SK-N-SH (cell line): ENCODE measurements at regions not wholly inside any gene's neighbourhood (a gene's known extent, or its start where the extent isn't known, plus 50 kb on each side); places are given as distances from the start of the nearest gene placed in this dataset.

Experiments
- CHD2 ChIP-seq: fragments of 150-350 bp; IDR thresholded peaks from 2 replicates; pipeline ENCODE4 v1.6.1; 2018; ENCODE audit warnings: low read length; ENCODE audit not compliant: partially characterized antibody
- FOXJ3 ChIP-seq: sonication (generic); formaldehyde crosslinking; IDR thresholded peaks from 2 replicates; pipeline ENCODE4 v1.5.1; 2020; ENCODE audit warnings: mild to moderate bottlenecking, missing genetic modification reagents
- GABPA ChIP-seq: IDR thresholded peaks from 2 replicates; pipeline ENCODE4 v1.4.0; 2012; ENCODE audit warnings: low read depth, mild to moderate bottlenecking
- MAX ChIP-seq: IDR thresholded peaks from 2 replicates; pipeline ENCODE4 v1.4.0; 2012; ENCODE audit warnings: low read depth
- NRF1 ChIP-seq: IDR thresholded peaks from 2 replicates; pipeline ENCODE4 v1.6.1; 2012; ENCODE audit warnings: low read depth, mild to moderate bottlenecking, low read length
- RCOR1 ChIP-seq: fragments of 150-350 bp; IDR thresholded peaks from 2 replicates; pipeline ENCODE4 v1.6.1; 2017; ENCODE audit warnings: antibody characterized with exemption, low read length
- RFX5 ChIP-seq: IDR thresholded peaks from 2 replicates; pipeline ENCODE4 v1.6.1; 2012; ENCODE audit warnings: mild to moderate bottlenecking, improper control_type of control experiment, low read length
- SIN3A ChIP-seq: IDR thresholded peaks from 2 replicates; pipeline ENCODE4 v1.6.1; 2012; ENCODE audit warnings: low read depth, mild to moderate bottlenecking, low read length, moderate library complexity, borderline replicate concordance
- SMC3 ChIP-seq: IDR thresholded peaks from 2 replicates; pipeline ENCODE4 v1.6.1; 2012; ENCODE audit warnings: low read depth, low read length, improper control_type of control experiment
- TAF1 ChIP-seq: IDR thresholded peaks from 2 replicates; pipeline ENCODE4 v1.6.1; 2012; ENCODE audit warnings: low read depth, mild to moderate bottlenecking, low read length, moderate library complexity, borderline replicate concordance
- TEAD4 ChIP-seq: IDR thresholded peaks from 2 replicates; pipeline ENCODE4 v1.4.0; 2012; ENCODE audit warnings: mild to moderate bottlenecking, borderline replicate concordance; ENCODE audit not compliant: insufficient read depth
- YY1 ChIP-seq: IDR thresholded peaks from 2 replicates; pipeline ENCODE4 v1.4.0; 2012; ENCODE audit warnings: low read depth, mild to moderate bottlenecking
- TF ChIP-seq, protein P1 (sequence below): fragments of 200-600 bp; sonication (generic); IDR thresholded peaks from 2 replicates; pipeline ENCODE4 v1.6.1; 2017; ENCODE audit warnings: antibody characterized with exemption, mild to moderate bottlenecking, moderate library complexity
- TF ChIP-seq, protein P2 (sequence below): IDR thresholded peaks from 2 replicates; pipeline ENCODE4 v1.6.1; 2012; ENCODE audit warnings: mild to moderate bottlenecking, low read depth, low read length, moderate library complexity

DNA sequence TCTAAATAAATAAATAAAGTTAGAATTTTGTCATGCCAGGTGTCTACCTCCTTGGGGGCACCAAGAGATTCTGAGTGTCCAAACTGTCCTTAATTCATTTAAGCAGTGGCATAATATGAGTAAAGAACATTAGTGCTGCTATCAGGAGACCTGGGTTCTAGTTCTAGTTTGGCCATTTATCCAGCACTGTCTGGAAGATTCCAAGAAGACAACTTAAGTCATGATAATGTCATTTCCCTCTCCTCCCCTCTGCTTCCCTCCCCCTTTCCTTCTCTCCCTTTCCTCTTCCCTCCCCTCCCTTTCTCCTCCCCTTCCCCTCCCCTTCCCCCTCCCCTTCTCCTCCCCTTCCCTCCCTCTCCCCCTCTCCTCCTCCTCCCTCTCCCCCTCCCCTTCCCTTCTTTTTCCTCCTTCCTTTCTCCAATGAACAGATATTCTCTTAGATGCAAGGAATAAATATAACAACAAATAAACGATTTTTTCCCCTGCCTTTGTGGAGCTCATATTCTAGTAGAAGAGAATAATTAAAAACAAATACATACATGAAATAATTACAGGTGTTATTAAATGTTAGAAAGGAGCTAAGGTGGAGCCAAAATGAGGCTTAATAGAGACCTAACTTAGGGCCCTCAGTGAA, 90.8 kb downstream of the NMUR2 start:
- TF ChIP-seq FOXJ3 (CRISPR knock-in tag) (no peak), GABPA (no peak), MAX (no peak), NRF1 (no peak), YY1 (no peak), TEAD4 (no peak), RCOR1 (no peak), CHD2 (no peak), SMC3 (no peak), TAF1 (no peak), SIN3A (no peak), RFX5 (no peak)
- TF ChIP-seq, protein P1, sequence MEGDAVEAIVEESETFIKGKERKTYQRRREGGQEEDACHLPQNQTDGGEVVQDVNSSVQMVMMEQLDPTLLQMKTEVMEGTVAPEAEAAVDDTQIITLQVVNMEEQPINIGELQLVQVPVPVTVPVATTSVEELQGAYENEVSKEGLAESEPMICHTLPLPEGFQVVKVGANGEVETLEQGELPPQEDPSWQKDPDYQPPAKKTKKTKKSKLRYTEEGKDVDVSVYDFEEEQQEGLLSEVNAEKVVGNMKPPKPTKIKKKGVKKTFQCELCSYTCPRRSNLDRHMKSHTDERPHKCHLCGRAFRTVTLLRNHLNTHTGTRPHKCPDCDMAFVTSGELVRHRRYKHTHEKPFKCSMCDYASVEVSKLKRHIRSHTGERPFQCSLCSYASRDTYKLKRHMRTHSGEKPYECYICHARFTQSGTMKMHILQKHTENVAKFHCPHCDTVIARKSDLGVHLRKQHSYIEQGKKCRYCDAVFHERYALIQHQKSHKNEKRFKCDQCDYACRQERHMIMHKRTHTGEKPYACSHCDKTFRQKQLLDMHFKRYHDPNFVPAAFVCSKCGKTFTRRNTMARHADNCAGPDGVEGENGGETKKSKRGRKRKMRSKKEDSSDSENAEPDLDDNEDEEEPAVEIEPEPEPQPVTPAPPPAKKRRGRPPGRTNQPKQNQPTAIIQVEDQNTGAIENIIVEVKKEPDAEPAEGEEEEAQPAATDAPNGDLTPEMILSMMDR = no peak
- TF ChIP-seq, protein P2, sequence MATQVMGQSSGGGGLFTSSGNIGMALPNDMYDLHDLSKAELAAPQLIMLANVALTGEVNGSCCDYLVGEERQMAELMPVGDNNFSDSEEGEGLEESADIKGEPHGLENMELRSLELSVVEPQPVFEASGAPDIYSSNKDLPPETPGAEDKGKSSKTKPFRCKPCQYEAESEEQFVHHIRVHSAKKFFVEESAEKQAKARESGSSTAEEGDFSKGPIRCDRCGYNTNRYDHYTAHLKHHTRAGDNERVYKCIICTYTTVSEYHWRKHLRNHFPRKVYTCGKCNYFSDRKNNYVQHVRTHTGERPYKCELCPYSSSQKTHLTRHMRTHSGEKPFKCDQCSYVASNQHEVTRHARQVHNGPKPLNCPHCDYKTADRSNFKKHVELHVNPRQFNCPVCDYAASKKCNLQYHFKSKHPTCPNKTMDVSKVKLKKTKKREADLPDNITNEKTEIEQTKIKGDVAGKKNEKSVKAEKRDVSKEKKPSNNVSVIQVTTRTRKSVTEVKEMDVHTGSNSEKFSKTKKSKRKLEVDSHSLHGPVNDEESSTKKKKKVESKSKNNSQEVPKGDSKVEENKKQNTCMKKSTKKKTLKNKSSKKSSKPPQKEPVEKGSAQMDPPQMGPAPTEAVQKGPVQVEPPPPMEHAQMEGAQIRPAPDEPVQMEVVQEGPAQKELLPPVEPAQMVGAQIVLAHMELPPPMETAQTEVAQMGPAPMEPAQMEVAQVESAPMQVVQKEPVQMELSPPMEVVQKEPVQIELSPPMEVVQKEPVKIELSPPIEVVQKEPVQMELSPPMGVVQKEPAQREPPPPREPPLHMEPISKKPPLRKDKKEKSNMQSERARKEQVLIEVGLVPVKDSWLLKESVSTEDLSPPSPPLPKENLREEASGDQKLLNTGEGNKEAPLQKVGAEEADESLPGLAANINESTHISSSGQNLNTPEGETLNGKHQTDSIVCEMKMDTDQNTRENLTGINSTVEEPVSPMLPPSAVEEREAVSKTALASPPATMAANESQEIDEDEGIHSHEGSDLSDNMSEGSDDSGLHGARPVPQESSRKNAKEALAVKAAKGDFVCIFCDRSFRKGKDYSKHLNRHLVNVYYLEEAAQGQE = no peak
